Activated T-cell treated with anti-CD3 and anti-CD28 coated beads, Interleukin-2, amount 50 U/mL, for 4 hours (primary cell): ENCODE measurements at regions not wholly inside any gene's neighbourhood (a gene's known extent, or its start where the extent isn't known, plus 50 kb on each side); places are given as distances from the start of the nearest gene placed in this dataset.
"Not testable (repeated sequence)": the region's sequence is repeated elsewhere in the genome, so short reads cannot be mapped to it uniquely, and the experiment has no call there.

ENCODE experiments used
- ATAC-seq, 2 donors: fragments of 200-7000 bp; cut with Tn5 transposase; one replicate each; pipeline ENCODE4 v1.10.0; 2021
- DNase-seq: peaks from one replicate; pipeline ENCODE4 v3.0.0-alpha.2; 2020
- H3K27me3 Mint-ChIP-seq: one replicate; pipeline ENCODE4 v1.8.0; 2021; ENCODE audit warnings: low read depth, mixed read lengths
- H3K36me3 Mint-ChIP-seq: one replicate; pipeline ENCODE4 v1.8.0; 2022; ENCODE audit warnings: mixed read lengths; ENCODE audit not compliant: insufficient read depth
- H3K4me1 Mint-ChIP-seq: one replicate; pipeline ENCODE4 v1.8.0; 2021; ENCODE audit warnings: low read depth, mixed read lengths
- H3K4me3 Mint-ChIP-seq: one replicate; pipeline ENCODE4 v1.8.0; 2021; ENCODE audit warnings: mild to moderate bottlenecking, moderate library complexity, mixed read lengths
- H3K9me3 Mint-ChIP-seq: one replicate; pipeline ENCODE4 v1.8.0; 2021; ENCODE audit warnings: mixed read lengths

GRCh38 chr13:55602784-55603183, 1537.9 kb upstream of the PRR20A start:
- Mint-ChIP-seq H3K4me3 (no peak overlapping the region), H3K36me3 (no peaks in the 10 kb centered on the region), H3K27me3 (no peaks in the 10 kb centered on the region), H3K9me3 (peaks cover 5% of the 10 kb centered on the region), H3K4me1 (no peaks in the 10 kb centered on the region)
- no peak for ATAC-seq
- DNase-seq = no peak

DNA sequence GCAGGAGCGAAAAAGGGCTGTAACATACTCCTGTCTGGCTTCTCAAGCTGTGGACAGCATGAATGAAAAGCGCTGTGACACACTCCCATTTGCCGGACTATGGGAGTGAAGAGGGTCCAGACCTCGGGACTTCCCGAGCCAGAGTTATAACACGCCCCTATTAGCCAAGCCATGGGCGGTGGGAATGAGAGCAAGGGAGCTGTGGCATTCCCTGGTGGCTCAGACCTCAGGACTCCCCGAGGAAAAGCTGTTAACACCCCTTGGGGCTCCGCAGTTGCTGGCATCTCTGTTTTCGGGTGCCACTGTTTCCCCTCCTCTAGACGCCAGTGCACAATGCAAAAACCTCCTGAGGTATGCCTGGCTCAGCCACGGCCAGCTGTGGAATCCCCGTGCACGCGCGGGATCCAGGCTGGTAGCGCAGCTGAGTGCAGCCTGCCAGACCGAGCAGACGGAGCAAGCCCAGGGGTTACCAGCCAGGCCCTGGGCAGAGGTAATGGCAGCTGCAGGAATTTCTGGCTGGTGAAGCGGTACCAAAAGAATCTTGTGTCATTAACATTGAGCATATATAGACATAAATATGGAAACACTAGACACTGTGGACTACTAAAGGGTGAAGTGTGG, 1534.6 kb upstream of the PRR20A start:
- no peaks in the 10 kb centered on the region for H3K27me3 Mint-ChIP-seq
- H3K36me3 Mint-ChIP-seq = no peaks in the 10 kb centered on the region
- no peak overlapping the region for H3K4me3 Mint-ChIP-seq
- ATAC-seq = no peak
- no peak for DNase-seq
- no peaks in the 10 kb centered on the region for H3K4me1 Mint-ChIP-seq
- no peaks in the 10 kb centered on the region for H3K9me3 Mint-ChIP-seq

DNA sequence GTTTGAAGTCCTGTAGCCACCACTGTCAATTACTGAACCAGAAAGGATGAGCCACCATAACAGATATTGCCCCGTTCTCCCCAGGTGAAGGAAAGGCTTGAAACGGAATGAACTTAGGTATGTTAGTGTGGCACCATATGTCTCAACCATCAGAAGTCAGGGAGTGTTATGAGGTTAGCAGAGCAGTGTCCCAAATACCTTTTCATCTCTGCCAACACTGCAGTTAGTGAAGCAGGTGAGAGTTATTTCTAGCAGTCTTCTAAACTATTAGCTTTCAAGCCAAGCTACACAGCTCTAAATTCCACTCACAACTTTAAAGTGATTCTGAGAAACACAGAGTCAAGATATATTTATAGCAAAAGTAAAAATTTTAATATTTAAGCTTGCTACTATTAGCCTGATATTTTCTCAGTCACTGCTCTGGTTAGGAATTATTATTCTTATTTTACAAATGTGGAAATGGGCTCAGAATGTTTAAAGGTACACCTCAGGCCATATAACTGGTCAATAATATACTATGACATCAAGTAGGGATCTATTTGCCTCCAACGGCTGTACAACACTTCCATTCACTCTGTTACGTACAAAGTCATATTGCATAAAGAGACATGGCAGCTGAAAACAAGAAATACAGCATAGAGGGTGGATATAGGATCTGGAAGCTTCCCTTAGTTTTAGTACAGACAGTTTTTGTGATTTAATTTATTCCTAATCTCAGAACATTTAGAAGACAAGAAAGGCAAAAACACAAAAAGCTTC, 1527.1 kb upstream of the PRR20A start:
- Mint-ChIP-seq H3K36me3 (no peaks in the 10 kb centered on the region), H3K9me3 (peaks cover 3% of the 10 kb centered on the region), H3K4me1 (no peaks in the 10 kb centered on the region), H3K27me3 (no peaks in the 10 kb centered on the region), H3K4me3 (no peak overlapping the region)
- DNase-seq (no peak), ATAC-seq (no peak)

- Mint-ChIP-seq H3K4me1 (no peaks in the 10 kb centered on the region), H3K9me3 (peaks cover 3% of the 10 kb centered on the region), H3K4me3 (no peak overlapping the region), H3K36me3 (no peaks in the 10 kb centered on the region), H3K27me3 (no peaks in the 10 kb centered on the region)
- ATAC-seq = no peak
- DNase-seq = no peak
Measured at GRCh38 chr13:55615081-55615480, 1525.6 kb upstream of the PRR20A start.

- ATAC-seq = no peak
- no peaks in the 10 kb centered on the region for H3K4me1 Mint-ChIP-seq
- no peak overlapping the region for H3K4me3 Mint-ChIP-seq
- no peak for DNase-seq
- no peaks in the 10 kb centered on the region for H3K27me3 Mint-ChIP-seq
- H3K9me3 Mint-ChIP-seq = peaks cover 3% of the 10 kb centered on the region
- no peaks in the 10 kb centered on the region for H3K36me3 Mint-ChIP-seq
Measured at GRCh38 chr13:55617241-55617640, 1523.5 kb upstream of the PRR20A start.

GRCh38 chr13:55627221-55627620, 1513.5 kb upstream of the PRR20A start:
- Mint-ChIP-seq H3K4me1 (no peaks in the 10 kb centered on the region), H3K36me3 (no peaks in the 10 kb centered on the region), H3K4me3 (no peak overlapping the region), H3K9me3 (peaks cover 25% of the 10 kb centered on the region), H3K27me3 (no peaks in the 10 kb centered on the region)
- no peak for ATAC-seq
- no peak for DNase-seq

DNA sequence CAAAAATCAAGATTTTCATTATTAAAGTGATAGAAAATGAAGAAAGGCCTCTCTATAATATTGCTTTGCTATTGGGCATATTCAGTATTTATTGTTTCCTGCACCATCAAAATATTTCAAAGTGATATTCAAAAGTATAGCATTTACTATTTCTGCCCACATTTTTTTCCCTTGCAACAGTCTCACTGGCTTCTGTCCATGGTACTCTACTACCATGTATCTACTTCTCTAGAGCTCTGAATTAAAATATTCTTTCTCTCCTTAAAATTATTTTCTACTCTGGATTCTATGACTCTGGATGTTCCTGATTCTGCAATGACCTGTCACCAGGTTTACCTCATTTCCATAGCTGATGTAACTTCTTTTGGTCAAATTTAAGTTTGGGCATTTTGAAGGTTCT, 1508.3 kb upstream of the PRR20A start:
- Mint-ChIP-seq H3K4me1 (no peaks in the 10 kb centered on the region), H3K9me3 (peaks cover 40% of the 10 kb centered on the region), H3K36me3 (no peaks in the 10 kb centered on the region), H3K4me3 (no peak overlapping the region), H3K27me3 (no peaks in the 10 kb centered on the region)
- ATAC-seq = no peak
- DNase-seq = no peak

GRCh38 chr13:55649485-55649884, 1491.2 kb upstream of the PRR20A start:
- ATAC-seq = no peak
- Mint-ChIP-seq H3K27me3 (no peaks in the 10 kb centered on the region), H3K9me3 (peaks cover 8% of the 10 kb centered on the region), H3K4me3 (no peak overlapping the region), H3K36me3 (no peaks in the 10 kb centered on the region), H3K4me1 (no peaks in the 10 kb centered on the region)
- DNase-seq = no peak

DNA sequence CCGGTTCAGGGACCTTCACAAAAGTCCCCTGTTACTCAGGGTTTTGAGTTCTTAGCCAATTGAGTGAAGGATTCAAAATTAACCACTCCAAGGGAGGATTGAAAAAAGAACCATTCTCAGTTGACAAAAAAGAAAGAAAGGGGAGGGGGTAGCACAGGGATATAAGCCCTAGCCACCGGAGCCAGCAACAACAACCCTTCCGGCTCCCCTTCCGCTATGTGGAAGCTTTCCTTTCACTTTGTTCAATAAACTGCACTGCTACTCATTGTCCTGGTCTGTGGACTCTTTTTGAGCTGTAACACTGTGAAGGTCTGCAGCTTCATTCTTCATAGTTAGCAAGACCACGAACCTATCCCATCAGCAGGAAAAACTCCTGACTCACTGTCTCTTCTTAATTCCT, 1488.1 kb upstream of the PRR20A start:
- ATAC-seq = no peak
- no peaks in the 10 kb centered on the region for H3K27me3 Mint-ChIP-seq
- no peak for DNase-seq
- peaks cover 15% of the 10 kb centered on the region for H3K9me3 Mint-ChIP-seq
- no peaks in the 10 kb centered on the region for H3K4me1 Mint-ChIP-seq
- H3K4me3 Mint-ChIP-seq = no peak overlapping the region
- H3K36me3 Mint-ChIP-seq = no peaks in the 10 kb centered on the region

GRCh38 chr13:55653497-55653896, 1487.2 kb upstream of the PRR20A start:
- ATAC-seq = no peak
- no peaks in the 10 kb centered on the region for H3K27me3 Mint-ChIP-seq
- H3K4me1 Mint-ChIP-seq = no peaks in the 10 kb centered on the region
- H3K9me3 Mint-ChIP-seq = peaks cover 15% of the 10 kb centered on the region
- no peak overlapping the region for H3K4me3 Mint-ChIP-seq
- no peaks in the 10 kb centered on the region for H3K36me3 Mint-ChIP-seq
- no peak for DNase-seq

- DNase-seq (no peak), ATAC-seq (no peak)
- no peak overlapping the region for H3K4me3 Mint-ChIP-seq
- no peaks in the 10 kb centered on the region for H3K4me1 Mint-ChIP-seq
- peaks cover 15% of the 10 kb centered on the region for H3K9me3 Mint-ChIP-seq
- H3K27me3 Mint-ChIP-seq = no peaks in the 10 kb centered on the region
- no peaks in the 10 kb centered on the region for H3K36me3 Mint-ChIP-seq
Measured at GRCh38 chr13:55654243-55654642, 1486.5 kb upstream of the PRR20A start.

DNA sequence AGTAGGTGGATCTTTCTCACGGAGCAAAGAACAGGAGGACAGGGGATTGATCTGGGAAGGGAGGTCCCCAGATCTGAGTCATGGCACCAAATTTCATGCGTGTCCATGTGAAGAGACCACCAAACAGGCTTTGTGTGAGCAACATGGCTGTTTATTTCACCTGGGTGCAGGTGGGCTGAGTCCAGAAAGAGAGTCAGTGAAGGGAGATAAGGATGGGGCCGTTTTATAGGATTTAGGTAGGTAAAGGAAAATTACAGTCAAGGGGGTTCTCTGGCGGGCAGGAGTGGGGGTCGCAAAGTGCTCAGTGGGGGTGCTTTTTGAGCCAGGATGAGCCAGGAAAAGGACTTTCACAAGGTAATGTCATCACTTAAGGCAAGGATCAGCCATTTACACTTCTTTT, 1480.5 kb upstream of the PRR20A start:
- not testable (repeated sequence) for DNase-seq, H3K36me3 Mint-ChIP-seq, H3K27me3 Mint-ChIP-seq, H3K9me3 Mint-ChIP-seq, H3K4me1 Mint-ChIP-seq, H3K4me3 Mint-ChIP-seq, ATAC-seq

DNA sequence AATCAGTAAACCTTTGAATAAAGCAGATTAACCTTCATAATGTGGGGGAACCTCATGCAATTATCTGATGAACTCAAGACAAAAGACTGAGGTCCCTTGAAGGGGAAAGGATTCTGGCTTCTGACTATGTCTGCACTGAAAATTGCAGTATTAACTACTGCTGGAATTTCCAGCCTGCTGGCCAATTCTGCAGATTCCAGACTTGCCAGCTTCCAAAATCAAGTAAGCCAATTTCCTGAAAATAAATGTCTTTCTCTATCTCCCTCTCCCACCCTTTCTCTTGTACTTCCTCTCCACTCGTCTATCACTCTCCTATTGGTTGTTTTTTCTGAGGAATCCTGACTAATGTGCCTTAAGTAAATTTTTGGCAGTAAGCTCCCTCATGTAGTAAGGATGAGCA, 1479.9 kb upstream of the PRR20A start:
- no peaks in the 10 kb centered on the region for H3K36me3 Mint-ChIP-seq
- ATAC-seq = no peak
- no peak overlapping the region for H3K4me3 Mint-ChIP-seq
- peaks cover 8% of the 10 kb centered on the region for H3K9me3 Mint-ChIP-seq
- H3K27me3 Mint-ChIP-seq = no peaks in the 10 kb centered on the region
- DNase-seq = no peak
- no peaks in the 10 kb centered on the region for H3K4me1 Mint-ChIP-seq

- Mint-ChIP-seq H3K4me1 (no peaks in the 10 kb centered on the region), H3K27me3 (no peaks in the 10 kb centered on the region), H3K9me3 (peaks cover 8% of the 10 kb centered on the region), H3K36me3 (no peaks in the 10 kb centered on the region), H3K4me3 (no peak overlapping the region)
- ATAC-seq (no peak), DNase-seq (no peak)
Measured at GRCh38 chr13:55661505-55661904, 1479.2 kb upstream of the PRR20A start.

GRCh38 chr13:55664178-55664577, 1476.5 kb upstream of the PRR20A start:
- DNase-seq (no peak), ATAC-seq (no peak)
- Mint-ChIP-seq H3K4me1 (no peaks in the 10 kb centered on the region), H3K4me3 (no peak overlapping the region), H3K36me3 (no peaks in the 10 kb centered on the region), H3K27me3 (no peaks in the 10 kb centered on the region), H3K9me3 (peaks cover 2% of the 10 kb centered on the region)
